OCI-LY7 (cell line): ENCODE measurements at regions not wholly inside any gene's neighbourhood (a gene's known extent, or its start where the extent isn't known, plus 50 kb on each side); places are given as distances from the start of the nearest gene placed in this dataset.

Experiments
- EZH2phosphoT487 ChIP-seq: fragments of 200-600 bp; sonication (generic); IDR thresholded peaks from 2 replicates; pipeline ENCODE4 v1.6.1; 2018; ENCODE audit warnings: low read depth, borderline replicate concordance, mild to moderate bottlenecking, mixed run types, antibody characterized with exemption, low read length, moderate library complexity, mixed read lengths
- TF ChIP-seq, protein P1 (sequence below): fragments of 200-600 bp; sonication (generic); conservative IDR thresholded peaks from 2 replicates; pipeline ENCODE4 v1.5.1; 2014; ENCODE audit warnings: mild to moderate bottlenecking, antibody characterized with exemption, low read length, moderate library complexity, mixed read lengths

GRCh38 chr2:66875941-66876462, 441.1 kb downstream of the MEIS1 start:
- no peak for TF ChIP-seq EZH2phosphoT487
- TF ChIP-seq, protein P1, sequence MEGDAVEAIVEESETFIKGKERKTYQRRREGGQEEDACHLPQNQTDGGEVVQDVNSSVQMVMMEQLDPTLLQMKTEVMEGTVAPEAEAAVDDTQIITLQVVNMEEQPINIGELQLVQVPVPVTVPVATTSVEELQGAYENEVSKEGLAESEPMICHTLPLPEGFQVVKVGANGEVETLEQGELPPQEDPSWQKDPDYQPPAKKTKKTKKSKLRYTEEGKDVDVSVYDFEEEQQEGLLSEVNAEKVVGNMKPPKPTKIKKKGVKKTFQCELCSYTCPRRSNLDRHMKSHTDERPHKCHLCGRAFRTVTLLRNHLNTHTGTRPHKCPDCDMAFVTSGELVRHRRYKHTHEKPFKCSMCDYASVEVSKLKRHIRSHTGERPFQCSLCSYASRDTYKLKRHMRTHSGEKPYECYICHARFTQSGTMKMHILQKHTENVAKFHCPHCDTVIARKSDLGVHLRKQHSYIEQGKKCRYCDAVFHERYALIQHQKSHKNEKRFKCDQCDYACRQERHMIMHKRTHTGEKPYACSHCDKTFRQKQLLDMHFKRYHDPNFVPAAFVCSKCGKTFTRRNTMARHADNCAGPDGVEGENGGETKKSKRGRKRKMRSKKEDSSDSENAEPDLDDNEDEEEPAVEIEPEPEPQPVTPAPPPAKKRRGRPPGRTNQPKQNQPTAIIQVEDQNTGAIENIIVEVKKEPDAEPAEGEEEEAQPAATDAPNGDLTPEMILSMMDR, result no peak
